HL-60 (cell line): ENCODE measurements at regions not wholly inside any gene's neighbourhood (a gene's known extent, or its start where the extent isn't known, plus 50 kb on each side); places are given as distances from the start of the nearest gene placed in this dataset.

Experiments used
- DNase-seq, 2 experiments: peaks; one replicate each; pipeline ENCODE4 v3.0.0-alpha.2; 2010 to 2020; ENCODE audit warnings: low read depth in 1 of 2, low spot score in 1 of 2
- H3K27ac ChIP-seq: fragments of 250-450 bp; sonication (Bioruptor Pico); replicated peaks from 2 replicates; pipeline ENCODE4 v1.5.1; 2020; ENCODE audit warnings: mild to moderate bottlenecking, moderate library complexity
- H3K27me3 ChIP-seq: fragments of 250-450 bp; sonication (Bioruptor Pico); 2 replicates; pipeline ENCODE4 v1.5.1; 2021; ENCODE audit warnings: mild to moderate bottlenecking, moderate library complexity; ENCODE audit not compliant: insufficient read depth, poor library complexity, severe bottlenecking
- H3K4me3 ChIP-seq: replicated peaks from 2 replicates; pipeline ENCODE4 v1.5.1; 2011; ENCODE audit warnings: mild to moderate bottlenecking, control low read depth, low read length; ENCODE audit not compliant: insufficient read depth
- CTCF ChIP-seq: IDR thresholded peaks from one replicate; pipeline ENCODE4 v1.5.1; 2011; ENCODE audit warnings: low read length, control low read depth, inconsistent platforms; ENCODE audit not compliant: insufficient read depth
- GABPA ChIP-seq: IDR thresholded peaks from 2 replicates; pipeline ENCODE4 v1.6.1; 2012; ENCODE audit warnings: low read depth
- POLR2AphosphoS5 ChIP-seq: IDR thresholded peaks from 2 replicates; pipeline ENCODE4 v1.6.1; 2012; ENCODE audit warnings: low read depth
- REST ChIP-seq: IDR thresholded peaks from 2 replicates; pipeline ENCODE4 v1.6.1; 2012; ENCODE audit warnings: low read depth; ENCODE audit not compliant: insufficient replicate concordance
- SPI1 ChIP-seq: IDR thresholded peaks from 2 replicates; pipeline ENCODE4 v1.6.1; 2012; ENCODE audit warnings: low read depth, mild to moderate bottlenecking, borderline replicate concordance

- Histone ChIP-seq H3K27ac (no peak overlapping the region), H3K27me3 (no peaks in the 10 kb centered on the region), H3K4me3 (no peak overlapping the region)
- TF ChIP-seq SPI1 (no peak), CTCF (no peak), GABPA (no peak), REST (no peak), POLR2AphosphoS5 (no peak)
- DNase-seq, result no peak
Observed at GRCh38 chr11:134752964-134753770, 341.1 kb upstream of the B3GAT1 start.

- no peak for DNase-seq
- Histone ChIP-seq H3K27me3 (no peaks in the 10 kb centered on the region), H3K4me3 (no peak overlapping the region), H3K27ac (no peak overlapping the region)
- TF ChIP-seq CTCF (no peak), SPI1 (no peak), POLR2AphosphoS5 (no peak), REST (no peak), GABPA (no peak)
Observed at GRCh38 chr11:134752526-134752925, 340.5 kb upstream of the B3GAT1 start.

GRCh38 chr11:134751766-134752165 lies 339.7 kb upstream of the B3GAT1 start:
- no peak for TF ChIP-seq POLR2AphosphoS5
- TF ChIP-seq GABPA, result no peak
- no peak for TF ChIP-seq REST
- TF ChIP-seq SPI1, result no peak
- no peak for TF ChIP-seq CTCF
- Histone ChIP-seq H3K27me3 (no peaks in the 10 kb centered on the region), H3K4me3 (no peak overlapping the region), H3K27ac (no peak overlapping the region)
- no peak for DNase-seq
